ENCODE measurements at regions not wholly inside any gene's neighbourhood (a gene's known extent, or its start where the extent isn't known, plus 50 kb on each side); places are given as distances from the start of the nearest gene placed in this dataset.

DNA sequence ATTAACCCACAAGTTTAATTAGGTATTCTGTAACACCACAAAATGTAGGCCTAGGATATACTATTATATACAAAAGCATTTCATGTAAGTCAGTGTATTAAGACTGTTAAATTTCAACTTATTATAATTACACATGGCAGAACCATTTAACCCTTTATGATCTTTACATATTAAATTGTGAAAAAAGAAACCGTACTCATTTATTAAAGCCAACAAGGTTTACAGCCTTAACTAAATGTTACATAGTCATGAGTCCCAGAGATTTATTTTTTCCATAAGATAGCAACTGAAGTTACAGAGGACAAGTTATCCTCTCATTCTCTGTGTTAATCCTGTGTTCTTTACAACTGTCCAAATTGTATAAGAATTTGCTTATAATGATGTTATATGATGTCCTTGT, 615.8 kb upstream of the AGTR1 start:
- WGBS, 2 experiments (ENCODE audit: insufficient coverage in 1 of 2, insufficient read length in 1 of 2) = 86% methylated on average over 1 of the region's 1 CpG; no CpG with 5 or more reads in 1 of the 2 experiments

DNA sequence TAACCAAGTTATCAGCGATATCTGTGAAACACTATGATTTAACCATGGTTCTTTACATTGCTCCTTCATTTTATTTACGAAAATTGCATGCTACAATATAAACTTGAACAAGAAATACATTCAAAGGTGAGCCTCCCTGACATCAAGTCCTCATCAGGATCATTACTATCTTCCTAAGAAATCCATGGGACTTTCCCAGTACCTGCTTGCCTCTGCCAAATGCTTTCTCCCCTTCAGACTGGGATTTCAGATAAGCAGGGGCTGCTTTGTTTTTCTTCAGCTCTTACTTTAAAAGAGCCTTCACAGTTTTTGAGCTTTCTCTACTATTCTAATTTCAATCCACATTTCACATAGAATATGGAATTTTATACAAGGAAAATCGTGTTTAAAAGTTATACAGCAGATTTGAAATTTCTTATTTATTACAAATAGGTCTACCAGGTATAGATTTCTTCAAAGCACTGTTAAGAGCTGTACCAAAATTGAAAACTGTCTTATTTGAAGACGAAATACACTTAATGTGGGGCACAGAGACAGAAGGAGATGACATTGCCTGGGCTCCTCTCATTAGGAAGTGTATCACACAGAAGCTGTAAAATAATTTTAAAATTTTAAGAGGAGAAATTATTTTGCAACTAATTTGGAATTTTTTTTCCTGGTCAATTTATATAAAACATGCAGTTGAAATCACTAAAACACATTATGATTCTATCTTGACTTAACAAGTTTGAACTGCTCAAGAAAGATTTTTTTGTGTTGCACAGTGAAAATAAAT, 615.0 kb upstream of the AGTR1 start:
- H3K4me1 Mint-ChIP-seq = peaks cover 10% of the 10 kb centered on the region
- H3K4me3 Mint-ChIP-seq = no peak overlapping the region
- peaks cover 7% of the 10 kb centered on the region for H3K4me1 ChIP-seq (ENCODE audit: control insufficient read depth, insufficient read depth, low read length)
- no peaks in the 10 kb centered on the region for H3K9me3 Mint-ChIP-seq
- no peak overlapping the region for H3K4me3 ChIP-seq (ENCODE audit: low read length)
- no peak for DNase-seq
- H3K27me3 ChIP-seq (ENCODE audit: control insufficient read depth, insufficient read depth, low read length, poor library complexity, severe bottlenecking) = no peaks in the 10 kb centered on the region
- no peaks in the 10 kb centered on the region for H3K36me3 ChIP-seq (ENCODE audit: control insufficient read depth, insufficient read depth, low read length)
- no peak overlapping the region for H3K9ac ChIP-seq (ENCODE audit: extremely low read depth, low read length, poor library complexity, severe bottlenecking)
- H3K9me3 ChIP-seq (ENCODE audit: control insufficient read depth, low read length) = no peaks in the 10 kb centered on the region
- no peak overlapping the region for H3K27ac Mint-ChIP-seq
- H3K27ac ChIP-seq (ENCODE audit: low read depth, low read length) = peak overlapping the region; percentile 93
- H3K36me3 Mint-ChIP-seq (ENCODE audit: low read depth) = no peaks in the 10 kb centered on the region
- H3K27me3 Mint-ChIP-seq (ENCODE audit: insufficient read depth) = no peaks in the 10 kb centered on the region
- TF ChIP-seq, protein P1, sequence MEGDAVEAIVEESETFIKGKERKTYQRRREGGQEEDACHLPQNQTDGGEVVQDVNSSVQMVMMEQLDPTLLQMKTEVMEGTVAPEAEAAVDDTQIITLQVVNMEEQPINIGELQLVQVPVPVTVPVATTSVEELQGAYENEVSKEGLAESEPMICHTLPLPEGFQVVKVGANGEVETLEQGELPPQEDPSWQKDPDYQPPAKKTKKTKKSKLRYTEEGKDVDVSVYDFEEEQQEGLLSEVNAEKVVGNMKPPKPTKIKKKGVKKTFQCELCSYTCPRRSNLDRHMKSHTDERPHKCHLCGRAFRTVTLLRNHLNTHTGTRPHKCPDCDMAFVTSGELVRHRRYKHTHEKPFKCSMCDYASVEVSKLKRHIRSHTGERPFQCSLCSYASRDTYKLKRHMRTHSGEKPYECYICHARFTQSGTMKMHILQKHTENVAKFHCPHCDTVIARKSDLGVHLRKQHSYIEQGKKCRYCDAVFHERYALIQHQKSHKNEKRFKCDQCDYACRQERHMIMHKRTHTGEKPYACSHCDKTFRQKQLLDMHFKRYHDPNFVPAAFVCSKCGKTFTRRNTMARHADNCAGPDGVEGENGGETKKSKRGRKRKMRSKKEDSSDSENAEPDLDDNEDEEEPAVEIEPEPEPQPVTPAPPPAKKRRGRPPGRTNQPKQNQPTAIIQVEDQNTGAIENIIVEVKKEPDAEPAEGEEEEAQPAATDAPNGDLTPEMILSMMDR (conservative IDR thresholded peaks at IDR 0.05) = no peak
- WGBS, 2 experiments (ENCODE audit: insufficient coverage in 1 of 2, insufficient read length in 1 of 2) = 80 to 88% methylated on average over 3 to 4 of the region's 4 CpGs

More for the DNA sequence above, 615.8 kb upstream of the AGTR1 start:
- Mint-ChIP-seq H3K4me3 (no peak overlapping the region), H3K36me3 (ENCODE audit: low read depth) (no peaks in the 10 kb centered on the region), H3K4me1 (peaks cover 10% of the 10 kb centered on the region), H3K9me3 (no peaks in the 10 kb centered on the region), H3K27me3 (ENCODE audit: insufficient read depth) (no peaks in the 10 kb centered on the region), H3K27ac (no peak overlapping the region)
- Histone ChIP-seq H3K27me3 (ENCODE audit: control insufficient read depth, insufficient read depth, low read length, poor library complexity, severe bottlenecking) (no peaks in the 10 kb centered on the region), H3K9ac (ENCODE audit: extremely low read depth, low read length, poor library complexity, severe bottlenecking) (no peak overlapping the region), H3K4me3 (ENCODE audit: low read length) (no peak overlapping the region), H3K9me3 (ENCODE audit: control insufficient read depth, low read length) (no peaks in the 10 kb centered on the region), H3K36me3 (ENCODE audit: control insufficient read depth, insufficient read depth, low read length) (no peaks in the 10 kb centered on the region), H3K27ac (ENCODE audit: low read depth, low read length) (no peak overlapping the region), H3K4me1 (ENCODE audit: control insufficient read depth, insufficient read depth, low read length) (peaks cover 7% of the 10 kb centered on the region)
- DNase-seq = no peak
- TF ChIP-seq, protein P1 (conservative IDR thresholded peaks at IDR 0.05) = no peak

DNA sequence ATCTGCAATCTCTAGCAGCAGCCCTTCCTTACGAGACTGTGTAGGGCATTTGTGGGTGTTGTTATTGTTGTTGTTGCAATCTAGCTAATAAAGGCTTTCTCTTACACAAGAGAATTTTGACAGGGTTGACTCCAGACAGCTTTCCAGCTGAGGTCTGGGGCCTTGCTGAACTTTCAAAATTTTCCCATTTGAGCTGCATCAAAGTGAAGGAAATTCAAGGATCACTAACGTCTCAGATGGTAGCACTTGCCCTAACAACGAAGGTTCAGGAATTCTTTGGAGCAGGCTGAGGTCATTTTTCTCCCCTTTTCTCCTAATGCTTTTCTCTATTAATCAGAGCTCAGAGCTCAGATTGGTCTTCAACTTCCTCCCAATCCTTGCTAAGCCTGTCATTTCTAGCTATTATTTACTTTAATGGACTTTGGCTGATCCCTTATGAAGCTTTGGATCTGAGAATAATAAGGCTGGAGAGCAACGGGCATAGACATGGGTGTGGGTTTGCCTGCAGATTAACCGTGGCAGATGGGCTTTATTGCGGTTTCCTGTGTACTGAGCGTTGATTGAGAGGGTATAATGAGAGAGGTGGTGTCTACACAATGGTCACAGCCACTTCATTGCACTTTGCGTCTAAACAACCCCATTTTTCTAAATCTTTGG, 614.0 kb upstream of the AGTR1 start:
- Histone ChIP-seq H3K27me3 (ENCODE audit: control insufficient read depth, insufficient read depth, low read length, poor library complexity, severe bottlenecking) (no peaks in the 10 kb centered on the region), H3K9ac (ENCODE audit: extremely low read depth, low read length, poor library complexity, severe bottlenecking) (no peak overlapping the region), H3K36me3 (ENCODE audit: control insufficient read depth, insufficient read depth, low read length) (no peaks in the 10 kb centered on the region), H3K9me3 (ENCODE audit: control insufficient read depth, low read length) (no peaks in the 10 kb centered on the region), H3K4me1 (ENCODE audit: control insufficient read depth, insufficient read depth, low read length) (peaks cover 7% of the 10 kb centered on the region), H3K27ac (ENCODE audit: low read depth, low read length) (peak overlapping the region; percentile 93), H3K4me3 (ENCODE audit: low read length) (no peak overlapping the region)
- Mint-ChIP-seq H3K4me1 (peaks cover 10% of the 10 kb centered on the region), H3K9me3 (no peaks in the 10 kb centered on the region), H3K27me3 (ENCODE audit: insufficient read depth) (no peaks in the 10 kb centered on the region), H3K36me3 (ENCODE audit: low read depth) (no peaks in the 10 kb centered on the region), H3K27ac (no peak overlapping the region), H3K4me3 (no peak overlapping the region)
- 69 to 86% methylated on average over 5 to 8 of the region's 8 CpGs for WGBS, 2 experiments (ENCODE audit: insufficient coverage in 1 of 2, insufficient read length in 1 of 2)
- TF ChIP-seq, protein P1 (conservative IDR thresholded peaks at IDR 0.05) = no peak
- no peak for DNase-seq
